Neural cell (in vitro differentiated cells): ENCODE measurements at regions not wholly inside any gene's neighbourhood (a gene's known extent, or its start where the extent isn't known, plus 50 kb on each side); places are given as distances from the start of the nearest gene placed in this dataset.

Experiments
- H2AFZ ChIP-seq: fragments of 200-600, 300-800 bp; sonication (generic), shearing (Covaris generic); 2 replicates; pipeline ENCODE4 v1.6.0; 2014; ENCODE audit warnings: low read depth, mild to moderate bottlenecking, antibody characterized with exemption, low read length, moderate library complexity
- H3F3A ChIP-seq: fragments of 200-600 bp; shearing (Covaris generic); 2 replicates; pipeline ENCODE4 v1.6.1; 2016; ENCODE audit warnings: mild to moderate bottlenecking, moderate library complexity, mixed read lengths, antibody characterized with exemption, low read length; ENCODE audit not compliant: insufficient read depth, poor library complexity, severe bottlenecking
- H3K27ac ChIP-seq: fragments of 200-600, 300-800 bp; sonication (generic), shearing (Covaris generic); 2 replicates; pipeline ENCODE4 v1.5.1; 2014; ENCODE audit warnings: mild to moderate bottlenecking, low read length, moderate library complexity
- H3K27me3 ChIP-seq: fragments of 300-800, 200-600 bp; sonication (generic), shearing (Covaris generic); 2 replicates; pipeline ENCODE4 v1.6.0; 2014; ENCODE audit warnings: mild to moderate bottlenecking, low read depth, low read length, moderate library complexity; ENCODE audit not compliant: insufficient read depth
- H3K36me3 ChIP-seq: fragments of 300-800, 200-600 bp; sonication (generic), shearing (Covaris generic); 2 replicates; pipeline ENCODE4 v1.5.1; 2014; ENCODE audit warnings: mild to moderate bottlenecking, antibody characterized with exemption, low read length, moderate library complexity; ENCODE audit not compliant: insufficient read depth
- H3K4me2 ChIP-seq: fragments of 300-800, 200-600 bp; sonication (generic), shearing (Covaris generic); 2 replicates; pipeline ENCODE4 v1.6.0; 2014; ENCODE audit warnings: mild to moderate bottlenecking, low read length
- H3K4me3 ChIP-seq: fragments of 300-800, 200-600 bp; sonication (generic), shearing (Covaris generic); 2 replicates; pipeline ENCODE4 v1.5.1; 2014; ENCODE audit warnings: mild to moderate bottlenecking, low read length, moderate library complexity
- H3K79me2 ChIP-seq: fragments of 200-600 bp; shearing (Covaris generic); replicated peaks from 2 replicates; pipeline ENCODE4 v1.6.0; 2014; ENCODE audit warnings: mild to moderate bottlenecking, low read length, moderate library complexity; ENCODE audit not compliant: insufficient read depth
- H3K9ac ChIP-seq: fragments of 300-800, 200-600 bp; sonication (generic), shearing (Covaris generic); 2 replicates; pipeline ENCODE4 v1.6.1; 2016; ENCODE audit warnings: mild to moderate bottlenecking, low read length, mixed read lengths
- H3K9me2 ChIP-seq: fragments of 200-600 bp; shearing (Covaris generic); 2 replicates; pipeline ENCODE4 v1.6.1; 2016; ENCODE audit warnings: mild to moderate bottlenecking, low read length, mixed read lengths; ENCODE audit not compliant: insufficient read depth
- H3K9me3 ChIP-seq: fragments of 200-600, 300-800 bp; sonication (generic), shearing (Covaris generic); 2 replicates; pipeline ENCODE4 v1.6.1; 2016; ENCODE audit warnings: mild to moderate bottlenecking, mixed run types, low read length, moderate library complexity, mixed read lengths
- H4K20me1 ChIP-seq: fragments of 200-600 bp; shearing (Covaris generic); 2 replicates; pipeline ENCODE4 v1.6.1; 2016; ENCODE audit warnings: mild to moderate bottlenecking, mixed run types; ENCODE audit not compliant: insufficient read depth
- CTCF ChIP-seq: fragments of 450-650 bp; IDR thresholded peaks from 2 replicates; pipeline ENCODE4 v1.5.1; 2014; ENCODE audit warnings: antibody characterized with exemption, mild to moderate bottlenecking, moderate library complexity; ENCODE audit not compliant: poor library complexity, severe bottlenecking
- EP300 ChIP-seq: fragments of 450-650 bp; conservative IDR thresholded peaks from 2 replicates; pipeline ENCODE4 v1.6.1; 2014; ENCODE audit warnings: antibody characterized with exemption, mild to moderate bottlenecking, moderate library complexity; ENCODE audit not compliant: poor library complexity, severe bottlenecking
- EZH2 ChIP-seq: fragments of 200-600, 300-800 bp; shearing (Covaris generic), sonication (generic); IDR thresholded peaks from 2 replicates; pipeline ENCODE4 v1.6.1; 2014; ENCODE audit warnings: antibody characterized with exemption, low read length, borderline replicate concordance, mild to moderate bottlenecking; ENCODE audit not compliant: insufficient read depth, poor library complexity, severe bottlenecking
- MXI1 ChIP-seq: fragments of 450-650 bp; conservative IDR thresholded peaks from 2 replicates; pipeline ENCODE4 v1.6.1; 2014; ENCODE audit warnings: antibody characterized with exemption, mild to moderate bottlenecking; ENCODE audit not compliant: poor library complexity, severe bottlenecking
- POLR2AphosphoS5 ChIP-seq: IDR thresholded peaks from 2 replicates; pipeline ENCODE4 v1.6.1; 2012
- RAD21 ChIP-seq: fragments of 450-650 bp; conservative IDR thresholded peaks from 2 replicates; pipeline ENCODE4 v1.6.1; 2014; ENCODE audit warnings: antibody characterized with exemption, mild to moderate bottlenecking, moderate library complexity
- REST ChIP-seq: IDR thresholded peaks from 2 replicates; pipeline ENCODE4 v1.6.1; 2012; ENCODE audit warnings: borderline replicate concordance
- SMC3 ChIP-seq: fragments of 450-650 bp; conservative IDR thresholded peaks from 2 replicates; pipeline ENCODE4 v1.6.1; 2014; ENCODE audit warnings: antibody characterized with exemption, mild to moderate bottlenecking, moderate library complexity; ENCODE audit not compliant: poor library complexity
- TAF1 ChIP-seq: IDR thresholded peaks from 2 replicates; pipeline ENCODE4 v1.6.1; 2012; ENCODE audit warnings: low read depth

GRCh38 chrY:8084192-8084591 is 1172.6 kb upstream of the AMELY start:
- H3K4me2 ChIP-seq: no peak overlapping the region
- no peaks in the 10 kb centered on the region for H3K27me3 ChIP-seq
- H3F3A ChIP-seq: no peaks in the 10 kb centered on the region
- TF ChIP-seq EZH2 (no peak), CTCF (no peak), RAD21 (no peak), EP300 (no peak), TAF1 (no peak), REST (no peak), SMC3 (no peak), POLR2AphosphoS5 (no peak), MXI1 (no peak)
- no peaks in the 10 kb centered on the region for H3K9me3 ChIP-seq
- H2AFZ ChIP-seq: no peak overlapping the region
- H4K20me1 ChIP-seq: no peaks in the 10 kb centered on the region
- H3K27ac ChIP-seq: no peak overlapping the region
- no peaks in the 10 kb centered on the region for H3K9me2 ChIP-seq
- H3K4me3 ChIP-seq: no peak overlapping the region
- H3K9ac ChIP-seq: no peak overlapping the region
- no peaks in the 10 kb centered on the region for H3K79me2 ChIP-seq
- H3K36me3 ChIP-seq: no peaks in the 10 kb centered on the region

GRCh38 chrY:8081151-8081550 is 1169.6 kb upstream of the AMELY start:
- no peak overlapping the region for H3K9ac ChIP-seq
- no peak overlapping the region for H2AFZ ChIP-seq
- H3F3A ChIP-seq: no peaks in the 10 kb centered on the region
- no peaks in the 10 kb centered on the region for H3K27me3 ChIP-seq
- no peaks in the 10 kb centered on the region for H4K20me1 ChIP-seq
- H3K4me3 ChIP-seq: no peak overlapping the region
- H3K36me3 ChIP-seq: no peaks in the 10 kb centered on the region
- no peak overlapping the region for H3K4me2 ChIP-seq
- H3K9me3 ChIP-seq: no peaks in the 10 kb centered on the region
- H3K9me2 ChIP-seq: no peaks in the 10 kb centered on the region
- no peak for TF ChIP-seq EP300
- no peak for TF ChIP-seq TAF1
- no peak for TF ChIP-seq MXI1
- no peak for TF ChIP-seq CTCF
- no peak for TF ChIP-seq POLR2AphosphoS5
- no peak for TF ChIP-seq RAD21
- TF ChIP-seq REST: no peak
- TF ChIP-seq SMC3: no peak
- TF ChIP-seq EZH2: no peak
- no peaks in the 10 kb centered on the region for H3K79me2 ChIP-seq
- no peak overlapping the region for H3K27ac ChIP-seq
